Cardiac fibroblast (primary cell): ENCODE measurements at regions not wholly inside any gene's neighbourhood (a gene's known extent, or its start where the extent isn't known, plus 50 kb on each side); places are given as distances from the start of the nearest gene placed in this dataset.

Experiments used
- DNase-seq, 2 donors: peaks; one replicate each; pipeline versions ENCODE4 v3.0.0 to v3.0.0-alpha.2; 2010; ENCODE audit warnings: low read depth in 2 of 2
- H3K4me3 ChIP-seq, 2 donors: replicated peaks in 1 of 2; 1 replicate in 1 of 2; 2 replicates in 1 of 2; pipeline ENCODE4 v1.5.1; 2011; ENCODE audit warnings: low read depth in 2 of 2, low read length in 2 of 2, mild to moderate bottlenecking in 2 of 2, moderate library complexity in 1 of 2
- TF ChIP-seq, protein P1 (sequence below): IDR thresholded peaks from one replicate; pipeline ENCODE4 v1.5.1; 2011; ENCODE audit warnings: low read depth, mild to moderate bottlenecking, low read length, inconsistent platforms

DNA sequence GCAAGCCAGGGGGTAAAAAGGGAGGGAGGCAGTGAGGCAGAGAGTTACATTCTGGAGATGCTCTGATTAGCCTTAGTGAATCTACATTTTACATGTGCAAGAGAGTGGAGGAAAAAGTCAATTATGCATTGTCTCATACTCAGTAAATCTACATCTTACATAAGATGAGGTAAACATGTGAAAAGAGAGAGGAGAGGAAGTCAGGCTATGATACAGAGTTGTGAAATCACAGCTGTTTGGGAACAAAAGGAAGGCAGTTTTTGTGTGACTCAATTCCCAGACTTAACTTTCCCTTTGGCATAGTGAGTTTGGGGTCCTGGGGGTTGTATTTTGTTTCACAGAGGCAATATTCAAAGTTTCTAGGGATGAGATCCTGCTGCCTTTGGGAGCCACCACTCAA, 67.8 kb downstream of the GP2 start:
- TF ChIP-seq, protein P1, sequence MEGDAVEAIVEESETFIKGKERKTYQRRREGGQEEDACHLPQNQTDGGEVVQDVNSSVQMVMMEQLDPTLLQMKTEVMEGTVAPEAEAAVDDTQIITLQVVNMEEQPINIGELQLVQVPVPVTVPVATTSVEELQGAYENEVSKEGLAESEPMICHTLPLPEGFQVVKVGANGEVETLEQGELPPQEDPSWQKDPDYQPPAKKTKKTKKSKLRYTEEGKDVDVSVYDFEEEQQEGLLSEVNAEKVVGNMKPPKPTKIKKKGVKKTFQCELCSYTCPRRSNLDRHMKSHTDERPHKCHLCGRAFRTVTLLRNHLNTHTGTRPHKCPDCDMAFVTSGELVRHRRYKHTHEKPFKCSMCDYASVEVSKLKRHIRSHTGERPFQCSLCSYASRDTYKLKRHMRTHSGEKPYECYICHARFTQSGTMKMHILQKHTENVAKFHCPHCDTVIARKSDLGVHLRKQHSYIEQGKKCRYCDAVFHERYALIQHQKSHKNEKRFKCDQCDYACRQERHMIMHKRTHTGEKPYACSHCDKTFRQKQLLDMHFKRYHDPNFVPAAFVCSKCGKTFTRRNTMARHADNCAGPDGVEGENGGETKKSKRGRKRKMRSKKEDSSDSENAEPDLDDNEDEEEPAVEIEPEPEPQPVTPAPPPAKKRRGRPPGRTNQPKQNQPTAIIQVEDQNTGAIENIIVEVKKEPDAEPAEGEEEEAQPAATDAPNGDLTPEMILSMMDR, result no peak
- no peak for DNase-seq
- H3K4me3 ChIP-seq, result no peak overlapping the region

DNA sequence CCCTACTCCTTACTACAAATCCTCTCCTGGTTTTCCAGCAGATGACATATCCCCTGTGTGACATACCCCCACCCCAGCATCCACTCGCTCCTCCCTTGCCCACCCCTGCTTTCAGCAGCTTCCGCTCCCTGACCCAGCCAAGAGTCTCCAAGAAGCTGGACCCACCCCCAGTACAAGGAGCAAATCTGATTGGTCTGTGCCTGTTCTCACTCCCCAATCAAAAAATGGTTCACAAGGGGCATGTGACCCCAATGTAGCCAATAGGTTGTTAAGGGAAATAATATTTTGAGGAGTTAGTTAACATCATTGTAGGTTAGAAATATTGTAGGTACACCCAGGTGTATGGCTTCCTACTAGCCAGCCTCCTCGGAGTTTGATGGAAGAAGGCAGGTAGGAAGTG, 70.1 kb downstream of the GP2 start:
- TF ChIP-seq, protein P1, result no peak

GRCh38 chr16:20255002-20255401, 72.3 kb downstream of the GP2 start:
- DNase-seq, result no peak
- TF ChIP-seq, protein P1, result no peak
- H3K4me3 ChIP-seq, result no peak overlapping the region

More for the DNA sequence above, 70.1 kb downstream of the GP2 start:
- no peak for DNase-seq
- no peak overlapping the region for H3K4me3 ChIP-seq

DNA sequence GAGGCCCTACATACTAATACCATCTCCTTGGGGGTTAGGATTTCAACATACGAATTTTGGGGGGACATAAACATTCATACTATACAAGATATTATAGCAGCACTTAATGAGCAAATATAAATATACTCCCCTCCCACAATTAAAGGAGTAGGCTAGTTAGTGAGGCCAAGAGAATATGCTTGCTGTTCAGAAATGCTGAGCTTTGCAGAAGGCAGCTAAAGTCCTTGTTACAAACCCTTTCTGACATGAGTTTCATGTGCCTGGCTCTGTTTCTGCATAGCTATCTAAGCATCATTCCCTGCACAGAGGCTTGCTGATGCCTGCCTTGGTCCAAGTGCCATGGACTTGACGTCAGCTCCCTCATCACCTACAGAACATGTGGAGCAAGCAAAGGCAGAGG, 73.5 kb downstream of the GP2 start:
- TF ChIP-seq, protein P1, result no peak
- H3K4me3 ChIP-seq, result no peak overlapping the region

GRCh38 chr16:20249211-20249610, 78.1 kb downstream of the GP2 start:
- DNase-seq, result no peak
- TF ChIP-seq, protein P1, result no peak
- H3K4me3 ChIP-seq, result no peak overlapping the region

More for the DNA sequence above, 73.5 kb downstream of the GP2 start:
- no peak for DNase-seq

DNA sequence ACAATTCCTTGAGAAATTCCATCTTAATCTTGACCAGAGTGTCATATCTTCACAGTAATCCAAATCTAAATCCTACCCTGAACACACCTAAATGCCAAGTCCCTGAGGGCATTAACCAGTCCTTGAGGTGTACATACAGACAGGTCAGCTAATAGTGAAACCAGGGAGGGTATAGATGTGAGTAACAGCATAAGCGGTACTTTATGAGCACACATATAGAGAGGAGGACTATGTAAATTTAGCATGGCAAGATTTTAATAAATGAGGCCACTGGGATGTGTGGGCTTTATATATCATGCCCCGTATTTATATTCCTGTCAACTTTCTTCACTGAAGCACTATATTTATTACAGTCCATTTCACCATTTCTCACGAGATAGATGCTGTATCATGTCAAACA, 80.2 kb downstream of the GP2 start:
- H3K4me3 ChIP-seq, result no peak overlapping the region
- no peak for DNase-seq
- TF ChIP-seq, protein P1, result no peak

DNA sequence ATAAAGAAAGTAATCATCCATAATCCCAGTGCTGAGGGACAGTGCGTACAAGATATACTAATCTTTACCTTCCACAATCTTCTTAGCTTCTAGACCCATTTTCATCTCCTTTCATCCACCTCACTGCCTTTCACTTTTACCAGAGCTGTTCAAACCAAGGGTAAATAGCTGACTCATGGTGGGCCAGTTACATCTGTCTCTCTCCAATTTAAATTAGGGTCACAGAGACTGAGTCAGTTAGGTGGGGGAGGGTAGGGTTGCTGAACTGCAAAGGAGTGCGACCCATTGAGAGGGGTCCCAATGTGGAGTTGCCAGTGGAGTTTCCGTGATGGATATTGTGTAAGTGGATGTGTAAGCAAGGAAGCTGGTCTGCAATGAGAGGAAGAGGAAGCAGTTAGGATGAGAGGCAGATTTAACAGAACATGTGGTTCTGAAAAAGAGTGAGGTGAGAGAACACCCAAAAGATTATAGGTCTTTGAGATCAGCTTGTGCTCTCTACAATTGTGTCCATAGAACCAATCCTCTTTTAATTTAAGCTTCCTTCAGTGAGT, 83.5 kb downstream of the GP2 start:
- TF ChIP-seq, protein P1, result no peak
- no peak for DNase-seq
- H3K4me3 ChIP-seq, result no peak overlapping the region
